IPS-18a (cell line): ENCODE measurements at regions not wholly inside any gene's neighbourhood (a gene's known extent, or its start where the extent isn't known, plus 50 kb on each side); places are given as distances from the start of the nearest gene placed in this dataset.

ENCODE experiments used
- H3K27ac ChIP-seq: one replicate; pipeline ENCODE4 v1.5.1; 2013; ENCODE audit warnings: low read length
- H3K27me3 ChIP-seq: one replicate; pipeline ENCODE4 v1.6.1; 2013; ENCODE audit warnings: mild to moderate bottlenecking, low read length; ENCODE audit not compliant: control insufficient read depth, insufficient read depth
- H3K36me3 ChIP-seq: one replicate; pipeline ENCODE4 v1.6.1; 2013; ENCODE audit warnings: low read depth, low read length; ENCODE audit not compliant: control insufficient read depth
- H3K4me1 ChIP-seq: one replicate; pipeline ENCODE4 v1.6.1; 2013; ENCODE audit warnings: low read depth, low read length; ENCODE audit not compliant: control insufficient read depth
- H3K4me3 ChIP-seq: one replicate; pipeline ENCODE4 v1.5.1; 2013; ENCODE audit warnings: low read length
- H3K9ac ChIP-seq: one replicate; pipeline ENCODE4 v1.6.1; 2013; ENCODE audit warnings: mild to moderate bottlenecking, low read length, moderate library complexity
- H3K9me3 ChIP-seq: one replicate; pipeline ENCODE4 v1.6.1; 2013; ENCODE audit warnings: low read depth, low read length; ENCODE audit not compliant: control insufficient read depth

DNA sequence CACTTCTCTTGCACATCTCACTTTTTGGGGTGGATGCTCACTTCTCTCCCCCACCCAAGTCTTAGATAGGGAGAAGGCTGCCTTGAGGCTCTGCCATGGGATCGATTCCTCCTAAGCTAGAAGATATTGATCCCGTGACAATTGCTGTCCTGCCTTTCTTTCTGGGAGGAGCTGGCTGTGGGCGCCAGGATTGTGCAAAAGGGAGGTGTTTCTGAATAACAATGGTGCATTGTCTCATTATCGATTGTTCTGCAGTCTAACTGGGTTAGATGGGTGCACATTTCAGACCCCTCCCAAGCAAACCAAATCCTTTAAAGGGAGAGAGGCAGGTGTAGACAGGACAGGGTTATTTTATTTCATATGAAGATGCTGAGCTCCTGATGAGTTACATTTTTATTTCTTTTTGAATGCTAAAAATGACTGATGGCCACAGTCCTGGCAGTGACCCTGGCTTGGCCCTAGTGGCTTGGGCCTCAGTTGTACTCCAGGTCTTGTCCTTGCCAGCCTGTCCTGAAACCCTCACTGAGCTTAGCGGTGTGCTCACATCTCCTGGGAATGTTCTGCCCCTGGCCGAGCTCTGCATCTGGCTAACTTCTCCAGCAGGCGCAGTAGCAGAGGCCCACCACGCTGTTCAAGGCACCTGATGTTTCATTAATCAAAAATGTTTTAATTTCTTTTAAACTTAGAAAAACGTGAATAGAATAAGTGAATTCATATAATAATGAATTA is 99.0 kb upstream of the KAZN start:
- Histone ChIP-seq H3K27ac (no peak overlapping the region), H3K4me3 (no peak overlapping the region), H3K9me3 (no peaks in the 10 kb centered on the region), H3K27me3 (no peaks in the 10 kb centered on the region), H3K9ac (no peak overlapping the region), H3K4me1 (peaks cover 3% of the 10 kb centered on the region), H3K36me3 (no peaks in the 10 kb centered on the region)

DNA sequence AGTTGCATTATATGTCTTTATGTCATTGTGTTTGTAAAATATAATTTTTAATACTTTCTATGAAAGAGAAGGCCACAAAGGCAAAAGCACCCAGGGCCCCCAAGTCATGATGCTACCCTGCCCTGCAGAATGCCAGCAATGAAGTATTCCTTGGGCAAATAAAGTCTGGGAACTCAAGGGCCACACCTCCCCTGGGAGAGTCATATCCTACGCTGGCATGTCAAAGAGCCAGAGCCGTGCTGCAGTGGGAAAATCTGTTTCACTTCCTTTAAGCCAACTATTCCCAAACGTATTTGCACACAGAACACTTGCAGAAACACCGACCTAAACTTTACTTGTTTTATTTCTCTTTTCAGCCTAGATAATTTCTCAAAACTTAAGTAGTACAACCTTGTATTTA is 98.4 kb upstream of the KAZN start:
- Histone ChIP-seq H3K4me1 (peaks cover 4% of the 10 kb centered on the region), H3K27me3 (no peaks in the 10 kb centered on the region), H3K4me3 (no peak overlapping the region), H3K9me3 (no peaks in the 10 kb centered on the region), H3K36me3 (no peaks in the 10 kb centered on the region), H3K27ac (no peak overlapping the region), H3K9ac (no peak overlapping the region)

DNA sequence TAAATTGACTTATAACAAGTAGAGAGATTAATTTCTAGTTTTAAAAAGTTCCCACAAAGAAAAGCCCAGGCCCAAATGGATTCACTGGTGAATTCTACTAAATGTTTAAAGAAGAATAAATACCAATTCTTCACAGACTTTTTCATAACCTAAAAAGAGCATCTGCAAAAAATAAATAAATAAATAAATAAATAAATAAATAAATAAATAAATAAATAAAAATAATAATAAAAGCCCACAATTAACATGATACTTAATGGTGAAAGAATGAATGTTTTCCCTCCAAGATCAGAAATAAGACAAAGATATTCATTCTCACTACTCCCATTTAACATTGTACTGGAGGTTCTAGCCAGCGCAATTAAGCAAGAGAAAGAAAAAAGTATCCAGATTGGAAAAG is 97.6 kb upstream of the KAZN start:
- Histone ChIP-seq H3K36me3 (no peaks in the 10 kb centered on the region), H3K27me3 (no peaks in the 10 kb centered on the region), H3K4me1 (peaks cover 4% of the 10 kb centered on the region), H3K4me3 (no peak overlapping the region), H3K27ac (no peak overlapping the region), H3K9me3 (no peaks in the 10 kb centered on the region), H3K9ac (no peak overlapping the region)

DNA sequence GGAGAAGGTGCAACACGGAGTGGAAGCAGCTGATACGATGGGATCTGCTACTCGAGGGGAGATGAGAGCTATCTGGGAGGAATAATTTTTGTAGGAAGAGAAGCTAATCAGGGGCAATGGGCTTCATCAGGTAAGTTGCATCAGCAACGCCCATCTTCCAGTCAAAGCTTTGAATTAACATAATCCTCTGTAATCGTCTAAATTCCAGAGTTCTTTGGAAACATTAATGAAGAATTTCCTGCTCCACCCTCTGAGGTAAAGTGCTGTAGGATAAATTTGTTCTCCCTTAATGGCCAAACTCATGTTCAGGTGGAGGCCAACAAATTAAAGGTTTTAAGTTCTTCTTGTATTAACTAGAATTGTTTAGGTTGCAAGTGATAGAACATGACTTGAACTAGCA is 94.0 kb upstream of the KAZN start:
- H3K36me3 ChIP-seq = no peaks in the 10 kb centered on the region
- no peaks in the 10 kb centered on the region for H3K27me3 ChIP-seq
- no peak overlapping the region for H3K4me3 ChIP-seq
- H3K27ac ChIP-seq = no peak overlapping the region
- no peak overlapping the region for H3K9ac ChIP-seq
- no peaks in the 10 kb centered on the region for H3K9me3 ChIP-seq
- peaks cover 4% of the 10 kb centered on the region for H3K4me1 ChIP-seq

DNA sequence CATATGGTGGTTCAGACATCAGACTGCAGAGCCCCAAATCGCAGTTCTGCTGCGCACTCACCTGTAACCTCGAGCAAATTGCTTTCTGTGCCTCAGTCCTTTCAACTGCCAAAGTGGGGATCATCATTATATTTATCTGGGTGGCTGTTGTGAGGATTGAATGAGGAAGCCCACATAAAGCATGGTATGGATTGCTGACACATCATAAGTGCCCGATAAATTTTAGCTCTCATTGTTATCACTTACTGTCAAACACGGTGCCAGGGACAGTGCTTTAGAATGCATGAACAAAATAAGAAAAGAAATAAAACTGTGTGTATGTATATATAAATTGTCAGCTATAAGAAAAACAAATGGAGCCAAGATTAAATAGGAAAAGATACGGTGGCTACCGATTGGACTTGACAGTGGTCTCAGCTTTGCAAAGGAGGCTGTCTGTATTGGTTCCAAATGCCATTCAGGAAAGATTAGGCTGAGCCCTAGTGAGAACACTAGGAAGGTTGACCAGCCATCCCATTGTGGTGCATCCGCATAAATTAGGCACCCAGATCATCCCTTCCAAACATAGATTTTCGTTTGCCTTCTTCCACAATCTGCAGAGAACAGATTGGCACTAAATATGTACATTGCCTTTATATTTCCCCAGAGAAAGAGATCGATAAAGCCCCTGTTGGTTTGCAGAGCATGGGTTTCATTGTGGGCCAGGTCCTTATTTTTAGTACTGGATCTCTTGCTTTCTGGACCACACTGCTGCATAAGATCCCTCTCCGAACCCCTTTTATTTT is 91.8 kb upstream of the KAZN start:
- Histone ChIP-seq H3K4me1 (peaks cover 7% of the 10 kb centered on the region), H3K4me3 (no peak overlapping the region), H3K36me3 (no peaks in the 10 kb centered on the region), H3K9ac (no peak overlapping the region), H3K9me3 (no peaks in the 10 kb centered on the region), H3K27me3 (no peaks in the 10 kb centered on the region), H3K27ac (no peak overlapping the region)

DNA sequence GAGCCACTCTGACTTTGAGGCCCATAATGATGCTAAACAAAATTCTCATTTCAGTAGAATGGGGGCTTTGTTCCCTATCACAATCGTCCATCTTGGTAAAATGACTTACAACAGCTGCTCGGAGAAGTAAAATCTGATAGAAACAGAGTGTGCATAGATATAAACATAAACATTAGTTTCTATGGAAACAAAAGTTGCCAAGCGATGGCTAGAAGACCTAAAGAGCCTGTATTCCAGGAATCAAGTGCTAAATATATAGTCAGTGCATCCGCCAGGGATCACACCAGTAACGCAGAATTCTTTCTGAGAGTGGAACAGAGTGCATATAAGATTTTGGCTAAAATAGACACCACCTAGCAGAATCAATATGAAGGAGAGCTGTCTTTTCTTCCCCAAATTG is 91.2 kb upstream of the KAZN start:
- no peaks in the 10 kb centered on the region for H3K36me3 ChIP-seq
- H3K27me3 ChIP-seq = no peaks in the 10 kb centered on the region
- H3K4me1 ChIP-seq = peaks cover 13% of the 10 kb centered on the region
- no peak overlapping the region for H3K9ac ChIP-seq
- H3K27ac ChIP-seq = no peak overlapping the region
- no peaks in the 10 kb centered on the region for H3K9me3 ChIP-seq
- no peak overlapping the region for H3K4me3 ChIP-seq

DNA sequence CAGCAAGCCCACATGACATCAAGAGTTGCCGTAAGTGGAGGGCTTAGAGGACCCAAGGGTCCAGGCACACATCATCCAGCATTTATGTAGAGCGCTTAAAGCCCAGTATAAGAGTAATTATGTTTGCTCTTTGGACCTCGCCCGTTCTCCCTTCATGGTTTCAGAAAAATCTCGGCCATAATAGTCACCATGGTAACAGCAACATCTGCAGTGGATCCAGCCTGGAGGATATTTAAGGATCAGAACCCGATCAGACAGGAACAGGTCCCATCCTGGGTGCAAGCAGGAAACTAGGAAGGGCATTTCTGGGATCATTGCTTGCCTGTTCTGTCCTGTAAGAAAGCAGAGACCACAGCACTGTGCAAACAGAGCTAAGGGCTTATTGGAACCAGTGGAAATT is 89.9 kb upstream of the KAZN start:
- Histone ChIP-seq H3K27me3 (no peaks in the 10 kb centered on the region), H3K36me3 (no peaks in the 10 kb centered on the region), H3K4me3 (no peak overlapping the region), H3K4me1 (peaks cover 25% of the 10 kb centered on the region), H3K9me3 (no peaks in the 10 kb centered on the region), H3K9ac (no peak overlapping the region), H3K27ac (no peak overlapping the region)

DNA sequence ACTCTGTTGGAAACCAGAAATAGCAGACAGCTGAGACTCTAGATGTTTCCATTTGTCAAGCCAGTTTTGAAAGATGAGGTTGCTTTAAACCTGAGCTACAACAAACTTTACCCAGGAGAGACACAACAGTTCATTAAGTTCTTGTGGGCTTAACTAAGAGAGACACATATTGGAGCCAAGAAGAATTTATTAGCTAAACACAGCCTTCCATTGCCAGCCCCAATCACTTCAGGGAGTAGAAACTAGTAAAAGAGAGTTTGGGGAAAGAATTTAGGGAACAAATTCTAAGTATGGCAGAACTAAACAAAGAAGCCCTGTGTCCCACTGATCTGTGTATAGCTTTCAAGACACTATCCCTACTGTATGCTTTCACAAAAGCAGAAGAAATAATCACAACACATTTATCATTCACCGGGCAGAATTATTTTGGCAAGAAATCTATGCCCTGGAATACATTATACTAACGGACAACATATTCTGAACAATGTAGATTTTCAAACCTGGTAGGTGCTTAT is 87.3 kb upstream of the KAZN start:
- H3K9me3 ChIP-seq = no peaks in the 10 kb centered on the region
- no peak overlapping the region for H3K4me3 ChIP-seq
- H3K9ac ChIP-seq = no peak overlapping the region
- no peaks in the 10 kb centered on the region for H3K27me3 ChIP-seq
- H3K27ac ChIP-seq = no peak overlapping the region
- H3K36me3 ChIP-seq = no peaks in the 10 kb centered on the region
- peaks cover 21% of the 10 kb centered on the region for H3K4me1 ChIP-seq

DNA sequence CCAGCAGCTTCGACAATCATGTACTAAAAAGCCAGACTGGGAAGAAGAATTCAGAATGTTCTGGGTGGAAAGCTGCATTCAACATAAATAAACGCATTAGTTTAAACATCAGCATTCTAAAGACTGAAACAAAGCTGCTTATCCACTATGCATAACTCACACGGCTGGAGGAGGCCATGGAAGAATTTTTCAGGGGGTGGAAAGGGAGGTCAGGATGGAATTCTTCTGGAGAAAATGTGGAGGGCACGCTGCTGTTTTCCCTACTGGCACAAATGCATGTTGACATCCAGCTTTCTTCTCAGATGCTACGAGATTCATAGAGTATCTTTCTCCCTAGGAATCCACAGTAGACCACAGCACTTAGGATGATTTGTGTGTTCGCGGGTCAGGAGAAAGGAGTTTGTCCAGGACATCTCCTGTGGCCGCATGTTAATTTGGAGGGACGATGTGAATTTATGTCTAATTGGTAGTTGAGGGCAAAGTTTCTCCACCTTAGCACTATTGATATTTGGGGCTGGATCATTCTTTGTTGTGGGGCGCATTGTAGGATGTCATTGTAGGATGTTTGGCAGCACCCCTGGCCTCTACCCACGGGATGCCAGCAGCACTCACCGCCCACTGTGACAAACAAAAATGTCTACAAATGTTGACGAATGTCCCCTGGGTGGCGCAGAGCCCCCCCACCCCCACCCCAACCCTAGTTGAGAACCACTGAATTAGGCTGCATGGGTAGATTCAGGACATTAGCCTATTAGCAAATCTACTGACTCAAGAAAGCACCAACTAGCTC is 86.5 kb upstream of the KAZN start:
- Histone ChIP-seq H3K27ac (no peak overlapping the region), H3K4me1 (peaks cover 21% of the 10 kb centered on the region), H3K27me3 (no peaks in the 10 kb centered on the region), H3K9ac (no peak overlapping the region), H3K36me3 (no peaks in the 10 kb centered on the region), H3K9me3 (no peaks in the 10 kb centered on the region), H3K4me3 (no peak overlapping the region)

DNA sequence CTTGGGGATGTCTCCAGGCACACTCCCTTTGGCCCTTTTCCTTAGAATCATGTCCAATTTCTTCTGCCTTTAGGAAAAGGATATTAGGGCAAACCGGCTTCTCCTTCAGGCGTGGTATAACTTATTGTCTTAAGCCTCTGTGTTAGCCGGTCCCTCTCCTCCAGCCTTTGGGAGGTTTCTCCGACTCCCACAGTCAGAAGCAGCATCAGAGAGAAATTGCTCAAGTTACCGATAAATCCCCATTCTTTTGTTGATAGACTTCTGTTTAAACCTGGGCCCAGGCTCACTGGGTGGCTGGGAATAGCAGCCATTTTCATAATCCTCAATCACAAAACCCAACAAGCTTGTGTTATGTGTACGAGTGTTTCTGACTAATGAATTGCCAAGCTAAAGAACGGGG is 85.4 kb upstream of the KAZN start:
- H3K27ac ChIP-seq = no peak overlapping the region
- H3K9me3 ChIP-seq = no peaks in the 10 kb centered on the region
- H3K4me1 ChIP-seq = peaks cover 21% of the 10 kb centered on the region
- no peaks in the 10 kb centered on the region for H3K27me3 ChIP-seq
- H3K4me3 ChIP-seq = no peak overlapping the region
- H3K9ac ChIP-seq = no peak overlapping the region
- H3K36me3 ChIP-seq = no peaks in the 10 kb centered on the region

DNA sequence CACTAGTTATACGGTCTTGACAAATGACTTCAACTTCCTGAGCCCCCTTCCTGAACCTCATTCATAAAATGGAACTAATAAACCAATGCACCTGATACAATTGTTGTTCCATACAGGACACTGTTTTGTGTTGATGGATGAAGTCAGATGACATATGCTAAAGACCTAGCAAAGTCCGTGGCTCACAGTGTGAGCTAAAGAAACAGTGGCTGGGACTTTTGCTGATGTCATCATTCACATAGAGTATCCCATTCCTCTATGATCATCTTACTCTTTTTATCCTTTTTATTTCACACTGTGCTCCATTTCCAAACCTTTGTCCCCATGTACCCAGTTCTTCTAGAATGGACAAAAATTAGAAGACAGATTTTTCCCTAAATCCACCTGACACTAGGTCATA is 83.7 kb upstream of the KAZN start:
- no peak overlapping the region for H3K9ac ChIP-seq
- no peak overlapping the region for H3K27ac ChIP-seq
- no peaks in the 10 kb centered on the region for H3K9me3 ChIP-seq
- H3K36me3 ChIP-seq = no peaks in the 10 kb centered on the region
- H3K4me3 ChIP-seq = no peak overlapping the region
- peaks cover 21% of the 10 kb centered on the region for H3K4me1 ChIP-seq
- H3K27me3 ChIP-seq = no peaks in the 10 kb centered on the region
